Activated T-cell treated with anti-CD3 and anti-CD28 coated beads, Interleukin-2, amount 50 U/mL, for 24 hours (primary cell): ENCODE measurements at regions not wholly inside any gene's neighbourhood (a gene's known extent, or its start where the extent isn't known, plus 50 kb on each side); places are given as distances from the start of the nearest gene placed in this dataset.
"Not testable (repeated sequence)": the region's sequence is repeated elsewhere in the genome, so short reads cannot be mapped to it uniquely, and the experiment has no call there.

Experiments
- DNase-seq: peaks from one replicate; pipeline ENCODE4 v3.0.0-alpha.2; 2020
- H3K27ac Mint-ChIP-seq: 2 replicates; pipeline ENCODE4 v1.8.0; 2020; ENCODE audit warnings: mild to moderate bottlenecking, mixed read lengths
- H3K27me3 Mint-ChIP-seq: 2 replicates; pipeline ENCODE4 v1.8.0; 2020; ENCODE audit warnings: mixed read lengths
- H3K36me3 Mint-ChIP-seq: 2 replicates; pipeline ENCODE4 v1.8.0; 2020; ENCODE audit warnings: low read depth, mixed read lengths
- H3K4me1 Mint-ChIP-seq: 2 replicates; pipeline ENCODE4 v1.8.0; 2020; ENCODE audit warnings: low read depth, mixed read lengths
- H3K4me3 Mint-ChIP-seq: 2 replicates; pipeline ENCODE4 v1.8.0; 2020; ENCODE audit warnings: mild to moderate bottlenecking, moderate library complexity, mixed read lengths
- H3K9me3 Mint-ChIP-seq: 2 replicates; pipeline ENCODE4 v1.8.0; 2020; ENCODE audit warnings: mixed read lengths

DNA sequence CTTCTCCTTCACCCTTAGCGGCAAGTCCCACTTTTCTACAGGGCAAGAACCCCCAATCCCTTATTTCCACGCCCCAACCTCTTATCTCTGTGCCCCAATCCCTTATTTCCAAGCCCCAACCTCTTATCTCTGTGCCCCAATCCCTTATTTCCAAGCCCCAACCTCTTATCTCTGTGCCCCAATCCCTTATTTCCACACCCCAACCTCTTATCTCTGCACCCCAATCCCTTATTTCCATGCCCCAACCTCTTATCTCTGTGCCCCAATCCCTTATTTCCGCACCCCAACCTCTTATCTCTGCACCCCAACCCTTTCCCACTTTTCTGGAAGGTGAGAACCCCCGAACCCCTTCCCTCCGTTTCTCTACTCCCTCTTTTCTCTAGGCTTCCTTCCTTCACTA is 116.1 kb upstream of the GJE1 start:
- not testable (repeated sequence) for H3K9me3 Mint-ChIP-seq, H3K36me3 Mint-ChIP-seq, DNase-seq, H3K4me3 Mint-ChIP-seq, H3K27ac Mint-ChIP-seq
- peaks cover 41% of the 10 kb centered on the region for H3K27me3 Mint-ChIP-seq
- peaks cover 27% of the 10 kb centered on the region for H3K4me1 Mint-ChIP-seq

- H3K4me1 Mint-ChIP-seq: peaks cover 27% of the 10 kb centered on the region
- not testable (repeated sequence) for H3K9me3 Mint-ChIP-seq, DNase-seq, H3K27ac Mint-ChIP-seq, H3K36me3 Mint-ChIP-seq, H3K4me3 Mint-ChIP-seq
- peaks cover 42% of the 10 kb centered on the region for H3K27me3 Mint-ChIP-seq
Observed at GRCh38 chr6:142015463-142015862, 117.3 kb upstream of the GJE1 start.

GRCh38 chr6:142015011-142015410 is 117.7 kb upstream of the GJE1 start:
- H3K36me3 Mint-ChIP-seq: no peaks in the 10 kb centered on the region
- H3K27me3 Mint-ChIP-seq: peaks cover 42% of the 10 kb centered on the region
- no peak for DNase-seq
- H3K9me3 Mint-ChIP-seq: no peaks in the 10 kb centered on the region
- H3K27ac Mint-ChIP-seq: no peak overlapping the region
- H3K4me1 Mint-ChIP-seq: peaks cover 27% of the 10 kb centered on the region
- no peak overlapping the region for H3K4me3 Mint-ChIP-seq

- Mint-ChIP-seq H3K27ac (no peak overlapping the region), H3K36me3 (no peaks in the 10 kb centered on the region), H3K27me3 (peaks cover 42% of the 10 kb centered on the region), H3K9me3 (no peaks in the 10 kb centered on the region), H3K4me1 (peaks cover 27% of the 10 kb centered on the region), H3K4me3 (no peak overlapping the region)
- no peak for DNase-seq
Observed at GRCh38 chr6:142014515-142014914, 118.2 kb upstream of the GJE1 start.

GRCh38 chr6:142013875-142014495 is 118.7 kb upstream of the GJE1 start:
- Mint-ChIP-seq H3K4me1 (peaks cover 27% of the 10 kb centered on the region), H3K36me3 (no peaks in the 10 kb centered on the region), H3K27me3 (peaks cover 42% of the 10 kb centered on the region), H3K9me3 (no peaks in the 10 kb centered on the region), H3K4me3 (no peak overlapping the region), H3K27ac (no peak overlapping the region)
- DNase-seq: no peak

DNA sequence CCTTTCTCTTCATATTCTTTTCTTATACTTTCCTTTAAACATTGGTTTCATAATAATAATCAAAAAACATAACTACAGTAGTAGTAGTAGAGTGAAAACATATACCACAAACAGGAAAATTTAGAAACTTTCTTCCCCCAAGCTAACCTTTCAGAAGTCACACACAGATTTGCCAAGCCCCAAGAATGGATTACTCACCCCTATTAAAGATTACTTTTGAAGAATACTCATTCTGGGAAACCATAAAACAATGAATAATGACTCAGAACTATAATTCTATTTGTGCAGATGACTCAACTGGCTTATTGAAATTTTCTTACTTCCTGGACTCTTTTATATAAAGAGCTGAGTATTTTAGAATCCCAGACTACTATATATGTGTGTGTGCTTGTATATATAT is 119.4 kb upstream of the GJE1 start:
- no peak for DNase-seq
- peak overlapping the region; percentile 16 for H3K27ac Mint-ChIP-seq
- H3K36me3 Mint-ChIP-seq: no peaks in the 10 kb centered on the region
- peaks cover 27% of the 10 kb centered on the region for H3K4me1 Mint-ChIP-seq
- no peak overlapping the region for H3K4me3 Mint-ChIP-seq
- H3K27me3 Mint-ChIP-seq: peaks cover 37% of the 10 kb centered on the region
- H3K9me3 Mint-ChIP-seq: no peaks in the 10 kb centered on the region

- Mint-ChIP-seq H3K4me1 (peaks cover 27% of the 10 kb centered on the region), H3K27me3 (peaks cover 27% of the 10 kb centered on the region), H3K4me3 (no peak overlapping the region), H3K27ac (no peak overlapping the region), H3K9me3 (no peaks in the 10 kb centered on the region), H3K36me3 (no peaks in the 10 kb centered on the region)
- no peak for DNase-seq
Observed at GRCh38 chr6:142011775-142012174, 121.0 kb upstream of the GJE1 start.

GRCh38 chr6:142011156-142011555 is 121.6 kb upstream of the GJE1 start:
- H3K4me3 Mint-ChIP-seq: no peak overlapping the region
- no peak overlapping the region for H3K27ac Mint-ChIP-seq
- H3K4me1 Mint-ChIP-seq: peaks cover 27% of the 10 kb centered on the region
- H3K36me3 Mint-ChIP-seq: no peaks in the 10 kb centered on the region
- no peak for DNase-seq
- H3K9me3 Mint-ChIP-seq: no peaks in the 10 kb centered on the region
- H3K27me3 Mint-ChIP-seq: peaks cover 26% of the 10 kb centered on the region

DNA sequence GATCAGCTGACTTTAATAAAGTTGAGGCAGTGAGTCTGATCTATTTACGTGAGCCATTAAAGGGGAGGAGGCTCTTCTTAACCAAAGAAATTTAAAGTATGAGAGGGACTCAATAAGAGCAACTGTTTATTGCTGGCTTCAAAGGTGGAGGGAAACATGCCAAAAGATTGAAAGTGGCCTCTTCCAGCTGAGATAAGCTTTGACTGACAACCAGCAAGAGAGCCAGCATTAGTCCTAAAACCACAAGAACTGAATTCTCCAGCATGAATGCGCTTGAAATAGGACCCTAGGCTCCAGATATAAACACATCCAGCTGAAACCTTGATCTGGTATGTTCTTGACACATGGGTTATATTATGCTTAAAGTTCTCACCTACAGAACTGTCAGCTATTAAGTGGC is 123.1 kb upstream of the GJE1 start:
- no peak for DNase-seq
- Mint-ChIP-seq H3K27ac (no peak overlapping the region), H3K4me3 (no peak overlapping the region), H3K9me3 (no peaks in the 10 kb centered on the region), H3K36me3 (no peaks in the 10 kb centered on the region), H3K4me1 (peaks cover 21% of the 10 kb centered on the region), H3K27me3 (peaks cover 14% of the 10 kb centered on the region)

DNA sequence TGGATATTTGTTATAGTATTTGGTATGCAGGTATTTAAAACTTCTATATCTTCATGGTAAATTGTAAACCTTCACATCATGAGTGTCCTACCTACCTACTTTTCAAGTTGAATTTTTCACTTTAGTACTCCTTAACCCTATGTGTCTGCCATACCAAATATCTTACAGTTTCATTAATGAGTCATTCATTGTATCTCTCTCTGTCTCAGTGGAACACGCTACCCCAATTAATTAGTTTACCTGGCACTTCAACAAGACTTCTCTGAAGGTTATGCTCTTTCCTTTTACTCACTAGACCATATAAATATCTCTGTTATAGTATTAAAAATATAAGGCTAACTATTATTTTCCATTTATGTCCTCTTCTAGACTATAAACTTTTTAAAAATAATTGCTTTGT is 123.9 kb upstream of the GJE1 start:
- H3K4me3 Mint-ChIP-seq: no peak overlapping the region
- H3K27me3 Mint-ChIP-seq: peaks cover 7% of the 10 kb centered on the region
- H3K9me3 Mint-ChIP-seq: no peaks in the 10 kb centered on the region
- H3K36me3 Mint-ChIP-seq: no peaks in the 10 kb centered on the region
- no peak for DNase-seq
- H3K27ac Mint-ChIP-seq: no peak overlapping the region
- H3K4me1 Mint-ChIP-seq: peaks cover 14% of the 10 kb centered on the region

- no peak for DNase-seq
- Mint-ChIP-seq H3K4me3 (no peak overlapping the region), H3K27ac (no peak overlapping the region), H3K4me1 (peaks cover 10% of the 10 kb centered on the region), H3K9me3 (no peaks in the 10 kb centered on the region), H3K27me3 (peaks cover 8% of the 10 kb centered on the region), H3K36me3 (no peaks in the 10 kb centered on the region)
Observed at GRCh38 chr6:142008016-142008735, 124.5 kb upstream of the GJE1 start.

DNA sequence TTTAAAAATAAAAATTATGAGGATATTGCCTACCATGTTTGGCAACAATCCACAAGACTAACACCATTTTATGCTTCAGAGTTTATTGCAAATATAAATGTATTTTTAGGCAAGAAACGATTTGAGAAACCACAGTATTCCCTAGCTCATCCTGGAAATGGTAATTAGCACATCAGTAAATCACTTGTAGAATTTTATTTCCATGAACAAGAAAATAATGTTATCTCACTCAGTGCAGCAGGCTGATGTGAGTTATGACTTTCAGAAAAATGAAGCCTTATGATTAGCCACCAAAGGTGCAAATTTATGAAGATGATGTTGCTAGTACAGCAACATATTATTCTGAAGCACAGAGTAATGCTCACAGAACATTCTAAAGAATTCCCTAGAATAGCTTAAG is 127.7 kb upstream of the GJE1 start:
- Mint-ChIP-seq H3K36me3 (no peaks in the 10 kb centered on the region), H3K27me3 (peaks cover 3% of the 10 kb centered on the region), H3K4me3 (no peak overlapping the region), H3K4me1 (no peaks in the 10 kb centered on the region), H3K27ac (no peak overlapping the region), H3K9me3 (no peaks in the 10 kb centered on the region)
- DNase-seq: no peak

GRCh38 chr6:142002825-142003405 is 129.8 kb upstream of the GJE1 start:
- peaks cover 8% of the 10 kb centered on the region for H3K9me3 Mint-ChIP-seq
- DNase-seq: no peak
- peaks cover 3% of the 10 kb centered on the region for H3K27me3 Mint-ChIP-seq
- no peak overlapping the region for H3K4me3 Mint-ChIP-seq
- H3K36me3 Mint-ChIP-seq: no peaks in the 10 kb centered on the region
- no peak overlapping the region for H3K27ac Mint-ChIP-seq
- no peaks in the 10 kb centered on the region for H3K4me1 Mint-ChIP-seq

- peaks cover 9% of the 10 kb centered on the region for H3K27me3 Mint-ChIP-seq
- no peaks in the 10 kb centered on the region for H3K36me3 Mint-ChIP-seq
- H3K9me3 Mint-ChIP-seq: peaks cover 24% of the 10 kb centered on the region
- DNase-seq: no peak
- H3K4me1 Mint-ChIP-seq: no peaks in the 10 kb centered on the region
- no peak overlapping the region for H3K4me3 Mint-ChIP-seq
- no peak overlapping the region for H3K27ac Mint-ChIP-seq
Observed at GRCh38 chr6:141996823-141997222, 135.9 kb upstream of the GJE1 start.

DNA sequence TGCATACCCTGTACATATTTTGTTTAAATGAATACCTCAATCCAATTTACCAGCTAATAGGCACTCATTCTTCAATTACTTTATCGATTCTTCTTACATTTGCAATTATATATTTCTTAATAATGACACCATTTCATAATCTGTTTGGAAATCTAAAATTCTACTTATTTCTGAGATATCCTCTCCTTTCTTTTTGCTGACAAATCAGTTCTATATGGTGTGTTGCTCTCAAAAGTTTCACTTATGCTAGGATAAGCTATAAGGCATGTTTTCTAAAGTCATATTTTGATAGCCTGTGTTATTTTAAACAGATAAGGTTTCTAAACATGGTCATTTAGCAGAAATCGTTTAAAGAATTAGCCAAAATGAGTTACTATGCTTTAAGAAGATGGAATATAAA is 140.6 kb upstream of the GJE1 start:
- Mint-ChIP-seq H3K27ac (no peak overlapping the region), H3K4me3 (no peak overlapping the region), H3K9me3 (peaks cover 13% of the 10 kb centered on the region), H3K36me3 (no peaks in the 10 kb centered on the region), H3K4me1 (peaks cover 2% of the 10 kb centered on the region), H3K27me3 (peaks cover 12% of the 10 kb centered on the region)
- no peak for DNase-seq
